ENCODE measurements at regions not wholly inside any gene's neighbourhood (a gene's known extent, or its start where the extent isn't known, plus 50 kb on each side); places are given as distances from the start of the nearest gene placed in this dataset.

DNA sequence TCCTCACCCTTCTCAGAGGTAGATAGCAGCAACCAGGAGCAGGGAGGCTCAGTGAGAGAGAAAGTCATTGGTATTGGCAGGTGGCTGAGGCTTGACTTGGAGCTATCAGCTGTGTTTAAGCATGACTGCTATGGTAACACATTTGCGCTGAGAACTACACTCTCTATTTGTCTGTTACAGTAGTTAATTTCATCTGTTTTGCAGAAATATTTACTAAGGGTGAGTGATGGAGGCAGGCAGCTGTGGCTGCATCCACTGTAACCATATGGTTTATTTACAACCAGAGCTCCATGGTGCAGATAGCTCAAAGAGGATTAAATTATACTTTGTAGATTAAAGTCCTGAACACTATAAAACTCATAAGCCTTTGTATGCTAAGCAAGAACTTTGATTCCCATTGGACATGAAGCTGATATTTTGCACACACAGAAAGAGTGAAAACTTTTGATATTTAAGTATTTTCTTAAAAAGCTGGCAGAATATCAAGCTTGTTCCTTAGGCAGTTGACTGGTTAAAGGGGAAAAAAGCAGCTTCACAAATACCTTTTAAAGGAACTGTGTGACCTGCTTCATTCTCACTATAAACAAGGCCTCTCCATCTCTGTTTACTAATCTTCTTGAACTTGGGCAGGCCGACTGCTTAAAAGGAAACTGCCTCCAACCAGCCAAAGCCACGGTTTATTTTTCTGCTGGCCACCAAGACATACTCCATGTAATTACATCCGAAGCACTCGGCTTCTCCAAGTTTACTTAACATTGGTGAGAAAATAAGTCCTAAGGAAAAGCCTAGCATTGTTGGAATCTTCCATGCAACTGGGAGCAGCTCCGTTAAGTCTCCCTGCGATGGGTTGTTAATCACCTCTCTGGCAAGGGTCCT lies 299.8 kb upstream of the ZFHX3 start:
- TF ChIP-seq, protein P1, sequence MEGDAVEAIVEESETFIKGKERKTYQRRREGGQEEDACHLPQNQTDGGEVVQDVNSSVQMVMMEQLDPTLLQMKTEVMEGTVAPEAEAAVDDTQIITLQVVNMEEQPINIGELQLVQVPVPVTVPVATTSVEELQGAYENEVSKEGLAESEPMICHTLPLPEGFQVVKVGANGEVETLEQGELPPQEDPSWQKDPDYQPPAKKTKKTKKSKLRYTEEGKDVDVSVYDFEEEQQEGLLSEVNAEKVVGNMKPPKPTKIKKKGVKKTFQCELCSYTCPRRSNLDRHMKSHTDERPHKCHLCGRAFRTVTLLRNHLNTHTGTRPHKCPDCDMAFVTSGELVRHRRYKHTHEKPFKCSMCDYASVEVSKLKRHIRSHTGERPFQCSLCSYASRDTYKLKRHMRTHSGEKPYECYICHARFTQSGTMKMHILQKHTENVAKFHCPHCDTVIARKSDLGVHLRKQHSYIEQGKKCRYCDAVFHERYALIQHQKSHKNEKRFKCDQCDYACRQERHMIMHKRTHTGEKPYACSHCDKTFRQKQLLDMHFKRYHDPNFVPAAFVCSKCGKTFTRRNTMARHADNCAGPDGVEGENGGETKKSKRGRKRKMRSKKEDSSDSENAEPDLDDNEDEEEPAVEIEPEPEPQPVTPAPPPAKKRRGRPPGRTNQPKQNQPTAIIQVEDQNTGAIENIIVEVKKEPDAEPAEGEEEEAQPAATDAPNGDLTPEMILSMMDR (IDR thresholded peaks at IDR 0.05): no peak
- TF ChIP-seq, protein P2, sequence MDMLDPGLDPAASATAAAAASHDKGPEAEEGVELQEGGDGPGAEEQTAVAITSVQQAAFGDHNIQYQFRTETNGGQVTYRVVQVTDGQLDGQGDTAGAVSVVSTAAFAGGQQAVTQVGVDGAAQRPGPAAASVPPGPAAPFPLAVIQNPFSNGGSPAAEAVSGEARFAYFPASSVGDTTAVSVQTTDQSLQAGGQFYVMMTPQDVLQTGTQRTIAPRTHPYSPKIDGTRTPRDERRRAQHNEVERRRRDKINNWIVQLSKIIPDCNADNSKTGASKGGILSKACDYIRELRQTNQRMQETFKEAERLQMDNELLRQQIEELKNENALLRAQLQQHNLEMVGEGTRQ (IDR thresholded peaks at IDR 0.05; ENCODE audit: borderline replicate concordance, low read depth, low read length): no peak
- TF ChIP-seq GABPA (IDR thresholded peaks at IDR 0.05; ENCODE audit: low read depth): no peak
- no peak for TF ChIP-seq NFIC (IDR thresholded peaks at IDR 0.05; ENCODE audit: borderline replicate concordance)
- TF ChIP-seq, protein P3, sequence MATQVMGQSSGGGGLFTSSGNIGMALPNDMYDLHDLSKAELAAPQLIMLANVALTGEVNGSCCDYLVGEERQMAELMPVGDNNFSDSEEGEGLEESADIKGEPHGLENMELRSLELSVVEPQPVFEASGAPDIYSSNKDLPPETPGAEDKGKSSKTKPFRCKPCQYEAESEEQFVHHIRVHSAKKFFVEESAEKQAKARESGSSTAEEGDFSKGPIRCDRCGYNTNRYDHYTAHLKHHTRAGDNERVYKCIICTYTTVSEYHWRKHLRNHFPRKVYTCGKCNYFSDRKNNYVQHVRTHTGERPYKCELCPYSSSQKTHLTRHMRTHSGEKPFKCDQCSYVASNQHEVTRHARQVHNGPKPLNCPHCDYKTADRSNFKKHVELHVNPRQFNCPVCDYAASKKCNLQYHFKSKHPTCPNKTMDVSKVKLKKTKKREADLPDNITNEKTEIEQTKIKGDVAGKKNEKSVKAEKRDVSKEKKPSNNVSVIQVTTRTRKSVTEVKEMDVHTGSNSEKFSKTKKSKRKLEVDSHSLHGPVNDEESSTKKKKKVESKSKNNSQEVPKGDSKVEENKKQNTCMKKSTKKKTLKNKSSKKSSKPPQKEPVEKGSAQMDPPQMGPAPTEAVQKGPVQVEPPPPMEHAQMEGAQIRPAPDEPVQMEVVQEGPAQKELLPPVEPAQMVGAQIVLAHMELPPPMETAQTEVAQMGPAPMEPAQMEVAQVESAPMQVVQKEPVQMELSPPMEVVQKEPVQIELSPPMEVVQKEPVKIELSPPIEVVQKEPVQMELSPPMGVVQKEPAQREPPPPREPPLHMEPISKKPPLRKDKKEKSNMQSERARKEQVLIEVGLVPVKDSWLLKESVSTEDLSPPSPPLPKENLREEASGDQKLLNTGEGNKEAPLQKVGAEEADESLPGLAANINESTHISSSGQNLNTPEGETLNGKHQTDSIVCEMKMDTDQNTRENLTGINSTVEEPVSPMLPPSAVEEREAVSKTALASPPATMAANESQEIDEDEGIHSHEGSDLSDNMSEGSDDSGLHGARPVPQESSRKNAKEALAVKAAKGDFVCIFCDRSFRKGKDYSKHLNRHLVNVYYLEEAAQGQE (IDR thresholded peaks at IDR 0.05; ENCODE audit: low read depth, low read length): no peak
- no peak for TF ChIP-seq EZH2phosphoT487 (IDR thresholded peaks at IDR 0.05; ENCODE audit: borderline replicate concordance, low read depth)
- no peak for TF ChIP-seq SIN3A (IDR thresholded peaks at IDR 0.05; ENCODE audit: borderline replicate concordance, low read depth, low read length)
- TF ChIP-seq YY1 (IDR thresholded peaks at IDR 0.05; ENCODE audit: low read depth): no peak

Measured in SK-N-SH (cell line).